ENCODE measurements at regions not wholly inside any gene's neighbourhood (a gene's known extent, or its start where the extent isn't known, plus 50 kb on each side); places are given as distances from the start of the nearest gene placed in this dataset.

DNA sequence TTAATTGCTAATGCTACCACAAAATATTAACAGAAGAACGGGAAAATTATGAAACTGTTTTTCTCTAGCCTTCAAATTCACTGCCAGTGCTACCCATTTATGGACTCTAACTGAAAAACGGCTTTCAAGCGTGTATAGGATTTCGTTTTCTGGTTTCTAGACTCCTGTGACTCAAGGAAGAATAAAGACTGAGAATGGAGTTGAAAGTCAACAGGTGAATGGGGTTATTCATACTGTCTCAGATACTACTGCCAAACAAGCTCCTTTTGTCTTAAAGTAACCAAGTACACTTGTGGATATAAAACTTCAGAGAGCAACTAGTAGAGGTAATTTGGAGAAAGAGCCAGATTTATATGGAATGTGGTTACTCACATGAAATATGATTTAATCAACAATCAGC is 251.1 kb upstream of the ITM2A start:
- no peak overlapping the region for H3K27ac ChIP-seq
- H3K9me3 ChIP-seq = no peaks in the 10 kb centered on the region
- no peak overlapping the region for H3K4me3 ChIP-seq
- POLR2A ChIA-PET = no interaction called here
- FAIRE-seq = no peak
- H3K4me2 ChIP-seq = no peak overlapping the region
- no peak for ATAC-seq
- no peak for DNase-seq (ENCODE audit: low read depth in 1 of 2, low spot score in 1 of 2)
- CTCF ChIA-PET = no interaction called here
- TF ChIP-seq ZFP36 (IDR thresholded peaks at IDR 0.05; ENCODE audit: borderline replicate concordance, partially characterized antibody) = no peak
- no peak for TF ChIP-seq ZNF302 (CRISPR knock-in tag; IDR thresholded peaks at IDR 0.05)
- TF ChIP-seq, protein P1, sequence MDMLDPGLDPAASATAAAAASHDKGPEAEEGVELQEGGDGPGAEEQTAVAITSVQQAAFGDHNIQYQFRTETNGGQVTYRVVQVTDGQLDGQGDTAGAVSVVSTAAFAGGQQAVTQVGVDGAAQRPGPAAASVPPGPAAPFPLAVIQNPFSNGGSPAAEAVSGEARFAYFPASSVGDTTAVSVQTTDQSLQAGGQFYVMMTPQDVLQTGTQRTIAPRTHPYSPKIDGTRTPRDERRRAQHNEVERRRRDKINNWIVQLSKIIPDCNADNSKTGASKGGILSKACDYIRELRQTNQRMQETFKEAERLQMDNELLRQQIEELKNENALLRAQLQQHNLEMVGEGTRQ (IDR thresholded peaks at IDR 0.05) = no peak
- no peak for TF ChIP-seq HOXB5 (CRISPR knock-in tag; IDR thresholded peaks at IDR 0.05)
- TF ChIP-seq, protein P2, sequence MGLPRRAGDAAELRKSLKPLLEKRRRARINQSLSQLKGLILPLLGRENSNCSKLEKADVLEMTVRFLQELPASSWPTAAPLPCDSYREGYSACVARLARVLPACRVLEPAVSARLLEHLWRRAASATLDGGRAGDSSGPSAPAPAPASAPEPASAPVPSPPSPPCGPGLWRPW (IDR thresholded peaks at IDR 0.05) = no peak
- no peak for TF ChIP-seq MYC (IDR thresholded peaks at IDR 0.05; ENCODE audit: borderline replicate concordance, low read length)
- TF ChIP-seq FOXS1 (CRISPR knock-in tag; IDR thresholded peaks at IDR 0.05) = no peak
- TF ChIP-seq CBX2 (IDR thresholded peaks at IDR 0.05; ENCODE audit: borderline replicate concordance, low read depth) = no peak
- TF ChIP-seq, protein P3, sequence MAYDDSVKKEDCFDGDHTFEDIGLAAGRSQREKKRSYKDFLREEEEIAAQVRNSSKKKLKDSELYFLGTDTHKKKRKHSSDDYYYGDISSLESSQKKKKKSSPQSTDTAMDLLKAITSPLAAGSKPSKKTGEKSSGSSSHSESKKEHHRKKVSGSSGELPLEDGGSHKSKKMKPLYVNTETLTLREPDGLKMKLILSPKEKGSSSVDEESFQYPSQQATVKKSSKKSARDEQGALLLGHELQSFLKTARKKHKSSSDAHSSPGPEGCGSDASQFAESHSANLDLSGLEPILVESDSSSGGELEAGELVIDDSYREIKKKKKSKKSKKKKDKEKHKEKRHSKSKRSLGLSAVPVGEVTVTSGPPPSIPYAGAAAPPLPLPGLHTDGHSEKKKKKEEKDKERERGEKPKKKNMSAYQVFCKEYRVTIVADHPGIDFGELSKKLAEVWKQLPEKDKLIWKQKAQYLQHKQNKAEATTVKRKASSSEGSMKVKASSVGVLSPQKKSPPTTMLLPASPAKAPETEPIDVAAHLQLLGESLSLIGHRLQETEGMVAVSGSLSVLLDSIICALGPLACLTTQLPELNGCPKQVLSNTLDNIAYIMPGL (CRISPR knock-in tag; IDR thresholded peaks at IDR 0.05; ENCODE audit: borderline replicate concordance) = no peak
- TF ChIP-seq, protein P4, sequence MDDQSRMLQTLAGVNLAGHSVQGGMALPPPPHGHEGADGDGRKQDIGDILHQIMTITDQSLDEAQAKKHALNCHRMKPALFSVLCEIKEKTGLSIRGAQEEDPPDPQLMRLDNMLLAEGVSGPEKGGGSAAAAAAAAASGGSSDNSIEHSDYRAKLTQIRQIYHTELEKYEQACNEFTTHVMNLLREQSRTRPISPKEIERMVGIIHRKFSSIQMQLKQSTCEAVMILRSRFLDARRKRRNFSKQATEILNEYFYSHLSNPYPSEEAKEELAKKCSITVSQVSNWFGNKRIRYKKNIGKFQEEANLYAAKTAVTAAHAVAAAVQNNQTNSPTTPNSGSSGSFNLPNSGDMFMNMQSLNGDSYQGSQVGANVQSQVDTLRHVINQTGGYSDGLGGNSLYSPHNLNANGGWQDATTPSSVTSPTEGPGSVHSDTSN (IDR thresholded peaks at IDR 0.05) = no peak
- TF ChIP-seq REST (IDR thresholded peaks at IDR 0.05) = no peak
- no peak for TF ChIP-seq SMC3 (IDR thresholded peaks at IDR 0.05)
- no peak for TF ChIP-seq CHD2 (IDR thresholded peaks at IDR 0.05; ENCODE audit: low read length, partially characterized antibody)
- no peak for TF ChIP-seq ATOH8 (CRISPR knock-in tag; IDR thresholded peaks at IDR 0.05; ENCODE audit: low read depth)
- TF ChIP-seq, protein P5, sequence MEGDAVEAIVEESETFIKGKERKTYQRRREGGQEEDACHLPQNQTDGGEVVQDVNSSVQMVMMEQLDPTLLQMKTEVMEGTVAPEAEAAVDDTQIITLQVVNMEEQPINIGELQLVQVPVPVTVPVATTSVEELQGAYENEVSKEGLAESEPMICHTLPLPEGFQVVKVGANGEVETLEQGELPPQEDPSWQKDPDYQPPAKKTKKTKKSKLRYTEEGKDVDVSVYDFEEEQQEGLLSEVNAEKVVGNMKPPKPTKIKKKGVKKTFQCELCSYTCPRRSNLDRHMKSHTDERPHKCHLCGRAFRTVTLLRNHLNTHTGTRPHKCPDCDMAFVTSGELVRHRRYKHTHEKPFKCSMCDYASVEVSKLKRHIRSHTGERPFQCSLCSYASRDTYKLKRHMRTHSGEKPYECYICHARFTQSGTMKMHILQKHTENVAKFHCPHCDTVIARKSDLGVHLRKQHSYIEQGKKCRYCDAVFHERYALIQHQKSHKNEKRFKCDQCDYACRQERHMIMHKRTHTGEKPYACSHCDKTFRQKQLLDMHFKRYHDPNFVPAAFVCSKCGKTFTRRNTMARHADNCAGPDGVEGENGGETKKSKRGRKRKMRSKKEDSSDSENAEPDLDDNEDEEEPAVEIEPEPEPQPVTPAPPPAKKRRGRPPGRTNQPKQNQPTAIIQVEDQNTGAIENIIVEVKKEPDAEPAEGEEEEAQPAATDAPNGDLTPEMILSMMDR (IDR thresholded peaks at IDR 0.05) = no peak
- no peak for TF ChIP-seq TP53 (CRISPR knock-in tag; IDR thresholded peaks at IDR 0.05)
- TF ChIP-seq RARB (CRISPR knock-in tag; IDR thresholded peaks at IDR 0.05) = no peak
- H3K4me1 ChIP-seq = no peaks in the 10 kb centered on the region
- 0% methylated on average over 4 of the region's 4 CpGs for WGBS (ENCODE audit: missing lambda C conversion rate)

Data from A549 (cell line).